Endothelial cell (in vitro differentiated cells): ENCODE measurements at regions not wholly inside any gene's neighbourhood (a gene's known extent, or its start where the extent isn't known, plus 50 kb on each side); places are given as distances from the start of the nearest gene placed in this dataset.

ENCODE experiments used
- DNase-seq: peaks from one replicate; pipeline ENCODE4 v3.0.0; 2021; ENCODE audit warnings: low spot score
- H3K27ac Mint-ChIP-seq: one replicate; pipeline ENCODE4 v1.8.0; 2021; ENCODE audit warnings: mixed read lengths, inconsistent platforms; ENCODE audit not compliant: unreplicated experiment
- H3K27me3 Mint-ChIP-seq: one replicate; pipeline ENCODE4 v1.8.0; 2021; ENCODE audit warnings: mild to moderate bottlenecking, moderate library complexity, mixed read lengths, inconsistent platforms; ENCODE audit not compliant: unreplicated experiment
- H3K36me3 Mint-ChIP-seq: one replicate; pipeline ENCODE4 v1.8.0; 2021; ENCODE audit warnings: mild to moderate bottlenecking, low read depth, mixed read lengths, inconsistent platforms; ENCODE audit not compliant: unreplicated experiment
- H3K4me1 Mint-ChIP-seq: one replicate; pipeline ENCODE4 v1.8.0; 2021; ENCODE audit warnings: mild to moderate bottlenecking, mixed read lengths, inconsistent platforms; ENCODE audit not compliant: unreplicated experiment
- H3K4me3 Mint-ChIP-seq: one replicate; pipeline ENCODE4 v1.8.0; 2021; ENCODE audit warnings: mild to moderate bottlenecking, mixed read lengths, inconsistent platforms; ENCODE audit not compliant: unreplicated experiment
- H3K9me3 Mint-ChIP-seq: one replicate; pipeline ENCODE4 v1.8.0; 2021; ENCODE audit warnings: mixed read lengths, inconsistent platforms; ENCODE audit not compliant: unreplicated experiment
- CTCF ChIP-seq: fragments of 200-600 bp; sonication (generic); IDR thresholded peaks from one replicate; pipeline ENCODE4 v1.5.0; 2021; ENCODE audit warnings: antibody characterized with exemption; ENCODE audit not compliant: unreplicated experiment

GRCh38 chr4:120447774-120448173 is 381.1 kb upstream of the MAD2L1 start:
- no peaks in the 10 kb centered on the region for H3K27me3 Mint-ChIP-seq
- no peak for DNase-seq
- no peak for TF ChIP-seq CTCF
- H3K4me1 Mint-ChIP-seq: no peaks in the 10 kb centered on the region
- no peaks in the 10 kb centered on the region for H3K36me3 Mint-ChIP-seq
- H3K9me3 Mint-ChIP-seq: no peaks in the 10 kb centered on the region
- H3K27ac Mint-ChIP-seq: no peak overlapping the region
- H3K4me3 Mint-ChIP-seq: no peak overlapping the region

GRCh38 chr4:120446051-120446567 is 379.5 kb upstream of the MAD2L1 start:
- Mint-ChIP-seq H3K36me3 (no peaks in the 10 kb centered on the region), H3K27ac (no peak overlapping the region), H3K4me1 (no peaks in the 10 kb centered on the region), H3K9me3 (no peaks in the 10 kb centered on the region), H3K27me3 (no peaks in the 10 kb centered on the region), H3K4me3 (no peak overlapping the region)
- no peak for TF ChIP-seq CTCF
- DNase-seq: no peak

GRCh38 chr4:120445186-120445585 is 378.5 kb upstream of the MAD2L1 start:
- H3K27ac Mint-ChIP-seq: no peak overlapping the region
- no peaks in the 10 kb centered on the region for H3K27me3 Mint-ChIP-seq
- H3K36me3 Mint-ChIP-seq: no peaks in the 10 kb centered on the region
- H3K4me3 Mint-ChIP-seq: no peak overlapping the region
- no peaks in the 10 kb centered on the region for H3K9me3 Mint-ChIP-seq
- no peaks in the 10 kb centered on the region for H3K4me1 Mint-ChIP-seq
- DNase-seq: no peak
- TF ChIP-seq CTCF: no peak

- H3K4me3 Mint-ChIP-seq: no peak overlapping the region
- H3K27me3 Mint-ChIP-seq: no peaks in the 10 kb centered on the region
- H3K9me3 Mint-ChIP-seq: no peaks in the 10 kb centered on the region
Measured at GRCh38 chr4:120443116-120443515, 376.5 kb upstream of the MAD2L1 start.

GRCh38 chr4:120440730-120441129 is 374.1 kb upstream of the MAD2L1 start:
- TF ChIP-seq CTCF: no peak
- Mint-ChIP-seq H3K27me3 (no peaks in the 10 kb centered on the region), H3K27ac (no peak overlapping the region), H3K4me1 (no peaks in the 10 kb centered on the region), H3K36me3 (no peaks in the 10 kb centered on the region), H3K9me3 (no peaks in the 10 kb centered on the region), H3K4me3 (no peak overlapping the region)
- no peak for DNase-seq

More at GRCh38 chr4:120443116-120443515, 376.5 kb upstream of the MAD2L1 start:
- Mint-ChIP-seq H3K27ac (no peak overlapping the region), H3K36me3 (no peaks in the 10 kb centered on the region), H3K4me1 (no peaks in the 10 kb centered on the region)
- no peak for DNase-seq
- no peak for TF ChIP-seq CTCF
